ENCODE measurements at regions not wholly inside any gene's neighbourhood (a gene's known extent, or its start where the extent isn't known, plus 50 kb on each side); places are given as distances from the start of the nearest gene placed in this dataset.

DNA sequence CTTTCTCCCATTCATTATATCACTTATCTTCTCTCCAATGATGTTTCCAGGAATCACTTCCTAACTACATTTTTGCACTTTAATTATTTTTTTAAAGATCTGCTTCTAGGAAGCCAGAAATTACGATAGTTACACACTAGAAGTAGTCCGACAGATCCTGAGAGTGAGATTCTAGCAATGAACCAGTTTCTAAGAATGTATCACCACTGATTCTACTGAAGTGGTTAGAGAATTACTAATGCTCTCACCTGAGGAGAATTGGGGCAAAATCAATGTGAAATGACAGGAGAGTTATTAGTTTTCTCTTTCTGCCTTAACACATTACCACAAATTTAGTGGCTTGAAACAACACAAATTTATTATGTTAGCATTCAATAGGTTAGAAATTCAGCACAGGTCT is 241.2 kb downstream of the CASP12 start:
- TF ChIP-seq, protein P1, sequence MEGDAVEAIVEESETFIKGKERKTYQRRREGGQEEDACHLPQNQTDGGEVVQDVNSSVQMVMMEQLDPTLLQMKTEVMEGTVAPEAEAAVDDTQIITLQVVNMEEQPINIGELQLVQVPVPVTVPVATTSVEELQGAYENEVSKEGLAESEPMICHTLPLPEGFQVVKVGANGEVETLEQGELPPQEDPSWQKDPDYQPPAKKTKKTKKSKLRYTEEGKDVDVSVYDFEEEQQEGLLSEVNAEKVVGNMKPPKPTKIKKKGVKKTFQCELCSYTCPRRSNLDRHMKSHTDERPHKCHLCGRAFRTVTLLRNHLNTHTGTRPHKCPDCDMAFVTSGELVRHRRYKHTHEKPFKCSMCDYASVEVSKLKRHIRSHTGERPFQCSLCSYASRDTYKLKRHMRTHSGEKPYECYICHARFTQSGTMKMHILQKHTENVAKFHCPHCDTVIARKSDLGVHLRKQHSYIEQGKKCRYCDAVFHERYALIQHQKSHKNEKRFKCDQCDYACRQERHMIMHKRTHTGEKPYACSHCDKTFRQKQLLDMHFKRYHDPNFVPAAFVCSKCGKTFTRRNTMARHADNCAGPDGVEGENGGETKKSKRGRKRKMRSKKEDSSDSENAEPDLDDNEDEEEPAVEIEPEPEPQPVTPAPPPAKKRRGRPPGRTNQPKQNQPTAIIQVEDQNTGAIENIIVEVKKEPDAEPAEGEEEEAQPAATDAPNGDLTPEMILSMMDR (IDR thresholded peaks at IDR 0.05; ENCODE audit: low read length), result no peak
- TF ChIP-seq EZH2phosphoT487 (IDR thresholded peaks at IDR 0.05; ENCODE audit: low read length) (no peak), EZH2 (optimal IDR thresholded peaks at IDR 0.05; ENCODE audit: low read depth, low read length) (no peak)
